Prostate gland (tissue), 2 donors: ENCODE measurements at regions not wholly inside any gene's neighbourhood (a gene's known extent, or its start where the extent isn't known, plus 50 kb on each side); places are given as distances from the start of the nearest gene placed in this dataset.

Experiments used
- DNase-seq: peaks from one replicate; pipeline ENCODE4 v3.0.0-alpha.2; 2019; ENCODE audit warnings: low spot score
- H3K27ac ChIP-seq, 2 donors: fragments of 200-600 bp; sonication (generic); 2 replicates each; pipeline ENCODE4 v1.5.1; 2017 to 2019
- H3K27me3 ChIP-seq: fragments of 200-600 bp; sonication (generic); replicated peaks from 2 replicates; pipeline ENCODE4 v1.5.1; 2019; ENCODE audit not compliant: insufficient read depth
- H3K36me3 ChIP-seq, 2 donors: fragments of 200-600 bp; sonication (generic); 1 replicate in 1 of 2; 2 replicates in 1 of 2; pipeline versions ENCODE4 v1.5.1 to v1.8.1; 2017 to 2019
- H3K4me1 ChIP-seq: fragments of 200-600 bp; sonication (generic); replicated peaks from 2 replicates; pipeline ENCODE4 v1.5.1; 2019
- H3K4me3 ChIP-seq, 2 donors: fragments of 200-600 bp; sonication (generic); 2 replicates each; pipeline ENCODE4 v1.5.1; 2017 to 2019
- H3K9me3 ChIP-seq: fragments of 200-600 bp; sonication (generic); 2 replicates; pipeline ENCODE4 v1.5.1; 2017
- CTCF ChIP-seq, 4 experiments: fragments of 200-600 bp in 2 of 4; fragments of 450-650 bp in 2 of 4; sonication (generic) in 2 of 4; IDR thresholded peaks; 1 replicate in 3 of 4; 2 replicates in 1 of 4; pipeline ENCODE4 v1.5.1; 2016 to 2019; ENCODE audit warnings: antibody characterized with exemption in 4 of 4, mild to moderate bottlenecking in 2 of 4, moderate library complexity in 2 of 4
- POLR2A ChIP-seq: fragments of 450-650 bp; IDR thresholded peaks from one replicate; pipeline ENCODE4 v1.6.1; 2016; ENCODE audit warnings: antibody characterized with exemption, mild to moderate bottlenecking
- POLR2AphosphoS5 ChIP-seq: sonication (generic); formaldehyde crosslinking; IDR thresholded peaks from one replicate; pipeline ENCODE4 v1.6.1; 2017; ENCODE audit warnings: antibody characterized with exemption
- WGBS: methylation state at CpG from one replicate; pipeline ENCODE4 v1.1.5; 2018; 5-methylcytosine and 5-hydroxymethylcytosine counted together
- intact Hi-C: fragments of 100-400 bp; cut with DNase I; formaldehyde crosslinking; loops from one replicate; pipeline ENCODE4 v1.14.2; 2022

- WGBS = 26% methylated on average over 6 of the region's 6 CpGs
These were observed 218.7 kb downstream of the CMPK2 start for GRCh38 chr2:6647046-6647445.

GRCh38 chr2:6648596-6649247 is 217.0 kb downstream of the CMPK2 start:
- Histone ChIP-seq H3K9me3 (no peaks in the 10 kb centered on the region), H3K27ac (no peak overlapping the region), H3K4me3 (no peak overlapping the region), H3K4me1 (peaks cover 3% of the 10 kb centered on the region), H3K27me3 (no peaks in the 10 kb centered on the region), H3K36me3 (no peaks in the 10 kb centered on the region)
- WGBS = 44% methylated on average over 6 of the region's 6 CpGs
- intact Hi-C loops = no loop called here
- TF ChIP-seq POLR2A (no peak), CTCF (IDR thresholded peaks at IDR 0.05) (no peak), POLR2AphosphoS5 (no peak)
- DNase-seq = no peak

More at GRCh38 chr2:6647046-6647445, 218.7 kb downstream of the CMPK2 start:
- intact Hi-C loops = no loop called here
- no peak for TF ChIP-seq CTCF (IDR thresholded peaks at IDR 0.05)
- peak; percentile 78 for TF ChIP-seq POLR2AphosphoS5
- no peak for TF ChIP-seq POLR2A
- H3K27ac ChIP-seq = no peak overlapping the region
- peak; percentile 9 for DNase-seq
- no peaks in the 10 kb centered on the region for H3K9me3 ChIP-seq
- H3K4me1 ChIP-seq = peaks cover 3% of the 10 kb centered on the region
- H3K4me3 ChIP-seq = no peak overlapping the region
- H3K36me3 ChIP-seq = no peaks in the 10 kb centered on the region
- H3K27me3 ChIP-seq = no peaks in the 10 kb centered on the region

GRCh38 chr2:6650311-6650710 is 215.4 kb downstream of the CMPK2 start:
- Histone ChIP-seq H3K9me3 (no peaks in the 10 kb centered on the region), H3K27me3 (no peaks in the 10 kb centered on the region), H3K4me1 (peaks cover 3% of the 10 kb centered on the region), H3K36me3 (no peaks in the 10 kb centered on the region), H3K4me3 (no peak overlapping the region), H3K27ac (no peak overlapping the region)
- DNase-seq = no peak
- 94% methylated on average over 5 of the region's 5 CpGs for WGBS
- intact Hi-C loops = no loop called here
- no peak for TF ChIP-seq CTCF (IDR thresholded peaks at IDR 0.05)
- TF ChIP-seq POLR2A = no peak
- no peak for TF ChIP-seq POLR2AphosphoS5

- Histone ChIP-seq H3K27me3 (no peaks in the 10 kb centered on the region), H3K4me3 (no peak overlapping the region), H3K27ac (no peak overlapping the region), H3K36me3 (no peaks in the 10 kb centered on the region), H3K4me1 (peaks cover 1% of the 10 kb centered on the region), H3K9me3 (no peaks in the 10 kb centered on the region)
- 56% methylated on average over 2 of the region's 2 CpGs for WGBS
- DNase-seq = no peak
- TF ChIP-seq POLR2A (no peak), POLR2AphosphoS5 (no peak), CTCF (IDR thresholded peaks at IDR 0.05) (no peak)
- intact Hi-C loops = no loop called here
These were observed 213.5 kb downstream of the CMPK2 start for GRCh38 chr2:6652251-6652650.

- TF ChIP-seq POLR2A = no peak
- no peak for TF ChIP-seq POLR2AphosphoS5
- TF ChIP-seq CTCF (IDR thresholded peaks at IDR 0.05) = no peak
- no peaks in the 10 kb centered on the region for H3K9me3 ChIP-seq
- 74% methylated on average over 7 of the region's 7 CpGs for WGBS
- H3K27ac ChIP-seq = no peak overlapping the region
- no peaks in the 10 kb centered on the region for H3K27me3 ChIP-seq
- no peak overlapping the region for H3K4me3 ChIP-seq
- no peak for DNase-seq
- H3K4me1 ChIP-seq = no peaks in the 10 kb centered on the region
- intact Hi-C loops = no loop called here
- H3K36me3 ChIP-seq = no peaks in the 10 kb centered on the region
These were observed 212.4 kb downstream of the CMPK2 start for GRCh38 chr2:6653281-6653750.
